ENCODE measurements at regions not wholly inside any gene's neighbourhood (a gene's known extent, or its start where the extent isn't known, plus 50 kb on each side); places are given as distances from the start of the nearest gene placed in this dataset.

DNA sequence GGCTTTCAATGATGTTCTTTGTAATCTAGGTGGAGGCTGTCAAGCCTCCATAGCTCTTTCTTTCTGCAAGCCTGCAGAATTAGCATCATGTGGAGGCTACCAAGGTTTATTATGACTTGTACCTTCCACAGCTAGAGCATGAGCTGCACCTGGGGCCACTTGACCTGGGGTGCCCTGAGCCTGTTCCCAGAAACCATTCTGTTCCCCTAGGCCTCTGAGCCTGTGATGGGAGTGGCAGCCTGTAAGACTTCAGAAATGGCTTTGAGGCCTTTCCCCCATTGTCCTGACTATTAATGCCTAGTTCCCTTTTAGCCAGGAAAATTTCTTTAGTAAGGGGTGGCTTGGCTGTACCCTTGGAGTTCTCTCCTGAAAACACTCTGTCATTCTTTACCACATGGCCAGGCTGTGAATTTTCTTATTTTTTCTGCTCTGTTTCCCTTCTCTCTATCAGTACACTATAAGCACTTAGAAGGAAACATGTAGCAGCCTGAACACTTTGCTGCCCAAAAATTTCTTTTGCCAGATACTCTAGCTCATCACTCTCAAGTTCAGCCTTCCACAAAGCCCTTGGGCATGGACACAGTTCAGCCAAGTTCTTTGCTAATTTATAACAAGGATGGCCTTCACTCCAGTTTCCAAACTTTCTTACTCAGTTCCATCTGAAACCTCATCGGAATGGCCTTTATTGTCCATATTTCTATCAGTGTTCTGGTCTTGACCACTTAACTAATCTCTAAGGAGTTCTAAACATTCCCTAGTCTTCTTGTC lies 61.4 kb upstream of the NR3C1 start:
- no peak for DNase-seq (ENCODE audit: low spot score)

DNA sequence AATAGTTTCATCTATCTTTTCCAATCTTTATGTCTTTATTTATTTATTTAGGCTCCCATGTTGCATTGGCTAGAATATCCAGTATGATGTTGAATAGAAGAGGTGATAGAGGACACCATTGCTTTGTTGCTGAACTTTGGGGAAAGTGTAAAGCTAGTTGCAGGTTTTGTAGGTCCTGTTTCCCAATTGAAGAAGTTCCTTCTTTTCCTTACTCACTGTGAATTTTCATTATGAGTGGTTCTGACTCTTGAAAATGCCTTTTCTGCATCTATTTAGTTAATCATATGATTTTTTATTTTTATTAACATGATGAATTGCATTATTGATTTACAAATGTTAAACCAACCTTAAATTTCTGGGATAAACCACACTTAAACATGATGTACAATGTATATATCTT lies 58.9 kb upstream of the NR3C1 start:
- DNase-seq (ENCODE audit: low spot score) = no peak

DNA sequence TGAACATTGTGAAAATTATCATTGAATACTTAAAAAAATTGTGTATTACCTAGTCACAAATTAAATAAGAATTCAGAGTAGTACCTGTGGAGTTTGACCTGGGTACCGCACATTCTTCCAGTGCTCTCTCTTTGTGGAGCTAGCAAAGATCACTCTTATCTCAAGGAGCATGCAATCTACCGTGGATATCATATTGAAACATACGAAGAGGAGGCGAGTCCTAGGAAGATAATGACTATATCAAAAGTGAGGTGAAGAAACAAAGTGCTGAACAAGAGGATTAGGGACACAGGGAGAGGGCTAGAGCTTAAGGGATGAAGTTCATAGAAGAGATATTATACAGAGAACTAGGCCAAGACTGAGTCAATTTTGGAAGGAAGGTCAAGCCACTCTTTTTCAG lies 55.9 kb upstream of the NR3C1 start:
- no peak for DNase-seq (ENCODE audit: low spot score)

DNA sequence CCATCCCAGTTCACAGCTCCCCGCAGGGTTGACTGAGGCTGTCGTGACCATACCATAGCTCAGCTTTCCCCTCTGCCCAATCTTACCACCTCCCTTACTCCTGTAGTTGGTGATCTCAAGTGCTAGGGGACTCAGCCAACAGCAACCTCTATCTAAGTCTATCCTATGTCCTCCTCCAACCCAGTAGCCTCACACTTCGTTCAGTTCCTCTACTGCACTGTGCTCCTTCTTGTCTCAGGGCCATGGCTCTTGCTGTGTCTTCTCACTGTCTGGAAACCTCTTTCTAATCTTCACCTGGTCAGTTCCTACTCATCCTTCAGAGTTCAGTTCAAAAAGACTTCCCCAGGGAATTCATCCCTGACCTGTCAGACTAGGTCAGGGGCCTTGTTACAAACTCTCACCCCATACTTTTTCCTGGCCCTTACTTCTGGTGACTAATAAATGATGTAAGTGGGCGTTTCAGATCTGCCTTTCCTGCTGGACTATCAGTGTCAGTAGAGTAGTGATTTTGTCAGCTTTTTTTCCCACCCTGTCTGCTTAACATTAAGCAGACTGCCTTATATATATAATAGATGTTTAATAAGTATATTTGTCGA lies 53.6 kb upstream of the NR3C1 start:
- DNase-seq (ENCODE audit: low spot score) = peak; percentile 13

DNA sequence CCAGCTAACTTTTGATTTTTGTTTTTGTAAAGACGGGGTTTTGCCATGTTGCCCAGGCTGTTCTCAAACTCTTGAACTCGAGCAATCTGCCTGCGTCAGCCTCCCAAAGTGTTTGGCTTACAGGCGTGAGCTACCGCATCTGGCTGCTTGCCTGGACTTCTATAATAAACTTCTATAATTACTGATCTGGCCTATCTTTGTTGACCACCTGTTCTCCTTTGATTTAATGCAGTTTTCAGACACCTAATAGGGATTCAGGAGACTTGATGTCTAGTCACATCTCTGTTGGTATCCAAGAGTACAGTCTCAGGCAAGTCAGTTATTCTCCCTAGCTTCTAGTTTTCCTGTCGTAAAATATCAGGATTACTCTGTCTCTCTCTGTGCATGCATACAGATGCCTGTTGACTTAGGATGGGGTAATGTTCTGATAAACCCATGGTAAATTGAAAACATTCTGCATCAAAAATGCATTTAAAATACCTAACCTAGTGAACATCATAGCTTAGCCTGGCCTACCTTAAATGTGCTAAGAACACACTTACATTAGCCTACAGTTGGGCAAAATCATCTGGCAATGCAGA lies 51.5 kb upstream of the NR3C1 start:
- DNase-seq (ENCODE audit: low spot score) = no peak

DNA sequence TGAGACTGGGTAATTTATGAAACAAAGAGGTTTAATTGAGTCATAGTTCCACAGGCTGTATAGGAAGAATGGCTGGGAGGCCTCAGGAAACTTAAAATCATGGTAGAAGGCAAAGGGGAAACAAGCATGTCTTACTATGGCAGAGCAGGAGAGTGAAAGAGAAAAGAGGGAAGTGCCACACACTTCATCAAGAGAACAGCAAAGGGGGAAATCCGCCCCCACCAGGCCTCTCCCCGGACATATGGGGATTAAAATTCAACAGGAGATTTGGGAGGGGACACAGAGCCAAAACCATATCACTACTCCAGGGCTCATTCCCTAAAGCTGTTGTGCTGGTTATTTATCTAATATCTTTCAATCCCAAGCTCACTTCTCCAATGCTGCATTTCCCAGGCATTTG lies 50.2 kb upstream of the NR3C1 start:
- no peak for DNase-seq (ENCODE audit: low spot score)

All from H4 (cell line).